G401 (cell line): ENCODE measurements at regions not wholly inside any gene's neighbourhood (a gene's known extent, or its start where the extent isn't known, plus 50 kb on each side); places are given as distances from the start of the nearest gene placed in this dataset.

ENCODE experiments used
- DNase-seq: peaks from one replicate; pipeline ENCODE4 v3.0.0-alpha.2; 2015; ENCODE audit warnings: low spot score
- in situ Hi-C: cut with HindIII; loops from 2 replicates; pipeline ENCODE4 v1.10.0; 2016; ENCODE audit warnings: low sequenced_read_pairs, mixed read lengths

DNA sequence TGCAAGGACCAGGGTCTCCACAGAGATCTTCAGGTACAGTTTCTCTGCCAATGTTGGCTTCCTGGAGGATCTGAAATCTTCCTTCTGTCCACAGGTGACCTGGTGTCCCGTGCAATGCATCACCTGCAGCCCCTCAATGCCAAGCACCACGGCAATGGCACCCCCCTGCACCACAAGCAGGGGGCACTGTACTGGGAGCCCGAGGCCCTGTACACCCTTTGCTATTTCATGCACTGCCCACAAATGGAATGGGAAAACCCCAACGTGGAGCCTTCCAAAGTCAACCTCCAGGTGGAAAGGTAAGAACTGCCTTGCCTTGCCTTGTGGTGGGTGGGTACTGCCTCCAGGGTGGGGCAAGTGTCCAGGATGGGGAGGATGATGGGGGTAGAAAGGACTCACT is 141.8 kb upstream of the PWP1 start:
- no peak for DNase-seq
- in situ Hi-C loops, result no loop called here

DNA sequence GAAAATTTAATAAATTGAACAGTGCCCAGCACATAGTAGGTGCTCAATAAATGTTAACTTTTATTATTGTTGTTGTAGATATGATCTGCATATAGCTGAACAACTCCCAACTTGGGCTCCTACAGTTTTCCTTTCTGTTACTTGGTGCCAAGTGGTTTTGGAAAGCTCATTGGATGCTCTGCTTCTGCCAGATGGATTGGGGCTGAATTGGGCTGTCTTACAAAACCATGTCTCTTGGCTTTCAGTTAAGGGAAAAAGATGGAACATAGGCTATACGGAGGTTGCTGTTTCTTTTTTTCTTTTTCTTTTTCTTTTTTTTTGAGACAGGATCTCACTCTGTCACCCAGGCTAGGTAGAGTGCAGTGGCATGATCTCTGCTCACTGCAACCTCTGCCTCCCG is 140.7 kb upstream of the PWP1 start:
- peak; percentile 43 for DNase-seq
- in situ Hi-C loops, result no loop called here

DNA sequence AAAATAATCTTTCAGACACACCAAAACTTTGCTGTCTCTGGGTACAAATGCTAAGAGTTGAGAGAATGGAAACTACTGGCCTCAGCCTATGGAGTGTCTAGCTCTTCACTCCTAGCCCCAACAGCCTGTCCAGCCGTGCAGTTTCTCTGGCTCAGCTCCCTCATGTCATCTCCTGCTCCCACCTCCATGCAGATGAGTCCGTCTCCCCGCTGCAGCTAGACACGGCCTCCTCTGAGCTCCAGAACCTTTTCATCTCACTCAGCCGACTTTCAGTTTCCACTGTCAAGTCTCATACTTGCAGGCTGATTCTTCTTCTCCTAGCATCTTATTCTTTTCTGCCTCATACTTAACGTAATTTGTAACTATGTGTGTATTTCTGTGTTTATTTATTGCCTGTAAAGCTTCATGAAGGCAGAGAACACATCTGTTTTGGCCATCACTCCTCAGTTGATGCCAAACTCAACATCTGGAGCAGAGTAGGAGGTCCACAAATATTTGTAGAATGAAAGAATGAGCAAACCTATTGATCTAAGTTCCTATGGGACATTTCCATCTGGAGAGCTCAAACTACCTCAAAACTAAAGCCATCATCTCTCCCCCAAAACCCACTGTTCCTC is 139.8 kb upstream of the PWP1 start:
- in situ Hi-C loops, result no loop called here
- DNase-seq, result no peak

DNA sequence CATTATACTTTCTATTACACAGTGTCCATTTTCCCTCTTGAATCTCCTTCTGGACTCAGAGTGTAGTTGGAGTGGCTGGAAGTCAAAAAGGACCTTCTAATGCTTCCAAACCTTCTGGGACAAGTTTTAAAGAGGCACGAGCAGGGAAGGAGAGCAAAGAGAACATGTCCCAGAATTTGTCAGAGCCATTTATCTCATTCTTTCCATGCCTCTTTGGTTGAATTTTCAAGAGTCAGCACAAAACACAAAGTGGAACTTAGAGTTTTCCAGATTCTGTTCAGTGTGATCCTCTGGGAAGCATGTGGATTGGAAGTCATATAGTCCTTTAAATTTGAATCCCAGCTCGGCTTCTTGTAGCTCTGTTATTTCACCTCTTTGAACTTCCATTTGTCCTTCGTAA is 138.2 kb upstream of the PWP1 start:
- DNase-seq, result no peak
- in situ Hi-C loops, result no loop called here

DNA sequence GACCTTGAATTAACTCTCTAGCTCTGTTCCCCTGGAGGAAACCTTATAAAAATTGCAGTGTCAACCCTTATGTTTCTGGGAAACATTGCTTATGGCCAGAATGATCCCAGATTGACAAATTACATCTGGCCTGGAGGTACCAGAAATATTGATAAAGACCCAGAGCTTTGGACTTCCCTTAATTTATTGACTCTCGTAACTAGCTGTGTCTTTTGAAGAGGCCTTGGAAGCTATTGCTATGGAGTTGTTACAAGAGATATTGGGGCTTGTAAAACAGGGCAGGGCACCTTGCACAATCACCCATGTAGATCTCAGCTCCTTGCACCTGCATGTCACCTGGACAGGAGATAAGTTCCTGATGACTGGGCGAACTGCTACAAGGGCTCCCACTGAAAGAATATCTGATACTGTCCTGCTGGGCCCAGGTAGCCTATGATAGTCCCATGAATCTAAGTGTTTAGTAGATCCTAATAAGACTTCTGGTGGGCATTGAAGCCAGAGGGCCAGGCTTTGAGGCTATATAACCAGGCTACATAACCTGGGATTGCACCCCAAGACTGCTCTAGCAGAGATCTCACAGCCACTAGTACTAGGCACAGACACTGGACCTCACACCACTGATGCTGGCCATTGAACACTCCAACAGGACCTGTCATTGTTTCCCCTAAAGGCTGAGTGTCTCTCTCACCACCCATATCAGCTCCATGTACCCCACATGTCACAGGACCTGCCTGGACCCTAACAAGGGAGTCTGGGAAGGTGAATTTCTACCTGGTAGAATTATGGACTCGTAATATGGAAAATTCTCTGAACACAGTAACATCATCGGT is 135.7 kb upstream of the PWP1 start:
- DNase-seq, result no peak
- in situ Hi-C loops, result no loop called here

DNA sequence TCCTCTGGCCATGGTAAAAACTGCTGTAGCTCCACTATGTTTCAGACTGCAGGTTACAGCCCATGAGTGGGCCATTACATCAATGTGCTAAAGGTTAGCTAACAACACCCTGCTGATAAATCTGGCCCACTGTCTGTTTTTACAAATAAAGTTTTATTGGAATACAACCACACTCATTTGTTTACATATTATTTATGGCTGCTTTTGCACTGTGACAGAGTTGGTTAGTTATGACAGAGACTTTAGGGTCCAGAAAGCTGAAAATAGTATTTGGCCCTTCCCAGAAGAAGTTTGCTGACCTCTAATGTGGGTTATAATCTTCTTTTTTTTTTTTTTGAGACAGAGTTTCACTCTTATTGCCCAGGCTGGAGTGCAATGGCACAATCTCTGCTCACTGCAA is 134.2 kb upstream of the PWP1 start:
- in situ Hi-C loops, result no loop called here
- DNase-seq, result no peak

DNA sequence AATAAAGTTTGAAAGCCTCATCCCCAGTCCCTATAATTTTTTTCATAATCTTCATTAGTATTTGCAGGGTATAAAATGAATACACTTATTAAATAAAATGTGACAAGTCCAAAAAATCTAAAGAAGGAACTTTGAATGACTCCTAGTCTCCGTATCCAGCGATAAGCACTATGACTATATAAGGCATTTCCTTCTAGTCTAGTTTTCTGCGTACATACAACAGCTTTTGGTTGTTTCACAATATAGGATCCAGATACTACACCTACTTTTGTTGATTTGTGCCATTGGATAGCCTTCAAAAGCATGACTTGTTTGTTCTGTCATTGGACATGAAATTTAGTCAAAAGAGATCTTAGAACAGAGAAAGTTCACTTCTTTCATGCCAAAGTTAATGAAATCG is 133.3 kb upstream of the PWP1 start:
- in situ Hi-C loops, result no loop called here
- DNase-seq, result no peak

DNA sequence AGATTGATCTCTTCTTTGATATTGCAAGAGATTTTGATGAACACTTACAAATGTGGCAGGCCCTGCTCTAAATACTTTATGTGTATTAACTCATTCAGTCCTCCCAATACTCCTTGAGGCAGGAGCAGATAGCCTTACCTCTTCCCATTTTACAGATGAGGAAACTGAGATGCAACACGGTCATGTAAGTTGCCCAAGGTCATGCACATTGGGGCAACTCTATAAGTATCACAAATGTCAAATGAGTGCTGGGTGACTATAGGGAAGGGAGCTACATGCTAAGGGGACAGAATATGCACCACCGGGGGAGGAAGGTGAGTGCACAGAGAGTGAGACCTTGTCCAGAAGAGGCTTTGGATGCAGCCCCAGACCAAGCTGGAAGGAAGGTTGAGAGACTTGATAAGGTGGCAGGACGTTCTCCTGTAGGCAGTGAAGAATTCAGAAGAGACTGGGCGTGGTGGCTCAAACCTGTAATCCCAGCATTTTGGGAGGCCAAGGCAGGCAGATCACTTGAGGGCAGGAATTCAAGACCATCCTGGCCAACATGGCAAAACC is 132.3 kb upstream of the PWP1 start:
- in situ Hi-C loops, result no loop called here
- no peak for DNase-seq

DNA sequence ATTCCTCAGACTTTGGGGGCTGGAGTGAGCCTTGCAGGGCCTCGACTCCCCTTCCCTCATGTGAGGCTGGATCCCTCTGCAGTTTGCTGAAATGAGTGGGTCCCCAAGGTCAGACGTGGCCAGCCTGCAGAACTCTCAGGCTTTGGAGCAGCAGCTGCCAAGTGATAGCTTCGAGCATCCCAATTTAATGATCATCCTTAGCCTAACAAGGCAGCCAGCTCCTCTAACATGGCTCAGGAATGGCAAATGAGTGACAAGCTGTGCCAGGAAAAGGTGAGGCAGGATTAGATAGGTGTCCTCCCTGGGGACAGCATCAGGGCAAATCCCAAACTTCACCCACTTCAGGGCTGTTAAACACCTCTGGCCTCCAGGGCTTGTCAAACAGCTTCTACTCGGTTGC is 130.7 kb upstream of the PWP1 start:
- no peak for DNase-seq
- in situ Hi-C loops, result no loop called here

DNA sequence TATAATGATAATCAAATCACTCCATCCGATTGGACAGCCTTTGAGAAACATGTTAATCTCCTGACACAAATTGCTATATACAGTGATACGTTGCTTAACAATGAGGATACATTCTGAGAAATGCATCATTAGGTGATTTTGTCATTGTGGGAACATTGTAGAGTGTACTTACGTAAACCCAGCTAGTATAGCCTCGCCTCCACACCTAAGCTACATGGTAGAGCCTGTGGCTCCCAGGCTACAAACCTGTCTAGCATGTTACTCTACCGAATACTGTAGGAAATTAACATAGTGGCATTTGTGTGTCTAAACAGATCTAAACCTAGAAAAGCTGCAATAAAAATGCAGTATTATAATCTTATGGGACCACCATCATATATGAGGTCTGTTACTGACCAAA is 128.6 kb upstream of the PWP1 start:
- in situ Hi-C loops, result no loop called here
- no peak for DNase-seq

DNA sequence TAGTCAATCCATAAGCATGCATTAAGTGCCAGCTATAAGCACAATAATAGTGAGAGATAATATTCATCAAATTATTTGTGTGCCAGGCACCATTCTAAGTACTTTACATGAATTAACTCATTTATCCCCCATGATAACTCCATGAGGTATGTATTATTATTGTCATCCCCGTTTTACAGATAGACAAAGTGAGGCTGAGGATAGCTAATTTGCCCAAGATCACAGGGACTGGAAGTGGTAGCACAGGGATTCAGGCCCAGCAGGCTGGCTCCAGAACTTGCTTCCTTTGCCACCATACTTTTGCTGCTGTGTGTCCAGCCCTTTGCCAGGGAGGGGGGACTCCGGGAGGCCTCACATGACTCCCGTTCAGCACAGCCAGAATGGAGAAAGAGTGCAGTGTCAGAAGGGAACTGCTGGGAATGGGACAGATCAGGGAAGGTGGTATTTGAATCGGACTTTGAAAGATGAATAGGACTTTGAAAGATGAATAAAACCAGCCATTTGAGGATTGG is 128.0 kb upstream of the PWP1 start:
- no peak for DNase-seq

DNA sequence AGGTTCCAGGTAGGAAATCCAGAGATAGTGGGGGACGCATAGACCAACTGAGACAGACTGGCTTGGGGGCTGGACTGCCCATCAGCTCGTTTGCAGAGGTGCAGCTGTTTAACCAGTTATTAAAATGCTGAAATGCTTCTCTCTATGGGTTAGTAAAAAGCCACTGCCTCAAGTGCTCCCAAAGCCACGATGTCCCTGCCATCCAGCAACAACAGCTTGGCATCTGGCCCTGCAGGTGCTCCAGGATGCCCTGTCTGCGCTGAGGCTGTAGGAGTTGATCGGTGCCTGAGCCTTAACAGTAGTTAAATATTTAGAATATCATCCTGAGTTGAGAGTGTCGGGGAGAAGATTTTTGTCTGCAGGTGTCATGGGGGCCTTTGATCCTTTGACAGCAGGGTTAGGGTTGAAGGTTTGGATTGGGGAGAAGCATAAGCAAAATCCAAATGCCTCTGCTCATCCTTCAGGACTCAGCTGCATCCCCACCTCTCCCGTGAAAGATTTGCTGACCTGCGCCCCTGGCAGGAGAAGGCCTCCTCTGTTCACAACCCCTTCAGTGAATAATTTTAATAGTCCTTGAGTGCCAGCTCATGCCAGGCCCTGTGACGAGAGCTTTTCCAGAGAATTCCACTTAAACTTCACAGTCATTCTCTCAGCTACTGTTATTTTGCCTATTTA is 127.3 kb upstream of the PWP1 start:
- in situ Hi-C loops, result no loop called here
- no peak for DNase-seq

More for the DNA sequence above, 128.0 kb upstream of the PWP1 start:
- in situ Hi-C loops, result no loop called here

DNA sequence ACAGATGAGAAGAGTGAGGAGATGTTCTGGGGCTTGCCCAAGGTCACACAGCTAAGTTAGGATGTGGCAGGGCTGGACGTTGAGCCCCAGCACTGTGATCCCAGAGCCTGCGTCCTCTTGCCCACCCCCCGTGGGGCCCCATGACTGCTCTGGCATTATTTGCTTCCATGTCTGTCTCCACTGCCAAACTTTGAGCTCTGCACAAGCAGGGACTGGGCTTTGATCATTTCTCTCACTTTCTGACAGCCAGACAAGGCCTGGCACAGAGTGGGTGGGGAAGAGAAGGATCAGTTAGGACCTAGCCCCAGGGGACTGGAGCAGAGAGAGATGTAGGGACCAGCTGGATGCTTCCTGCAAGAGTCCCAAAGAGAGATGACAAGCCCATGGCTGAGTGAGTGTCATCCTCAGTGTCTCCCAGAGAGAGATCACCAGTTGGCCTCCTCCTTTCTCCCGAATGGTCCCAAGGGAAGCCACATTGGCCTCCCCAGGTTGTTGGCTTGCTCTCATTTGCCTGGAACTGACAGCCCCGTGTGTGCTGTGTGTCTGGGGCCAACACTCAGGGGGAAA is 126.7 kb upstream of the PWP1 start:
- no peak for DNase-seq
- in situ Hi-C loops, result no loop called here

DNA sequence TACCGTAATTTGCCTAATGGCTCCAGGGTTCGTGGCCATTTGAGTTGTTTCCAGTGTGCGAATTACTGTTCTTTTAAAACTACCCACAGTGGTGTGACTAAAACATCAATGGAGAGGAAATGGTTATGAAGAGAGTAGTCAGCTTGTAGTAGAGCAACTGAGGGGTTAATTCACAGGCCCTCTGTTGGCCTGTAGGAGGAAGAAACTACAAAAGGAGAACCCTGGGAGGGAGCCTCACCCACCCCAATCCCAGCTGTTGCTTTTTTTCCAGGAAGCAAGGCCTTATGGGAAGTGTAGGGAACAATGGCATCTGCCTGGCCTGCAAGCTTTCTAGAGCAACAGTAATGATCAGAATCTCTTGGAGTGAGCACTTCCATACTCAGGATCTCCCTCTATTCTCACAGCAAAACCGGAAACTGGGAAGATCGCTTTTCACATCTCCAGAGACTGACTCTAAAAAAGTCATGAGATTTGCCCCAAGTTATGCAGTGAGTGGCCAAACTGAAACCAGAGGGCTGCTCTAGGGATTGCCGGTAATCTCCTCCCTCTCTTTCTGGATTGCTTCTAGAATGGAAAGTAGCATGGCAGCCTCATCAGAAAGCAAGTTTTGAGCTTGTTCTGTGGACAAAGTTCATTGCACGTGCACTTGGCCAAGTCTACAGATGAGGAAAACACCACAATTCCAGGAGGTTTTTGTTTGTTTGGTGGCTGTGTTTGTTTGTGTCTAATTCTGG is 125.3 kb upstream of the PWP1 start:
- in situ Hi-C loops, result no loop called here
- no peak for DNase-seq

DNA sequence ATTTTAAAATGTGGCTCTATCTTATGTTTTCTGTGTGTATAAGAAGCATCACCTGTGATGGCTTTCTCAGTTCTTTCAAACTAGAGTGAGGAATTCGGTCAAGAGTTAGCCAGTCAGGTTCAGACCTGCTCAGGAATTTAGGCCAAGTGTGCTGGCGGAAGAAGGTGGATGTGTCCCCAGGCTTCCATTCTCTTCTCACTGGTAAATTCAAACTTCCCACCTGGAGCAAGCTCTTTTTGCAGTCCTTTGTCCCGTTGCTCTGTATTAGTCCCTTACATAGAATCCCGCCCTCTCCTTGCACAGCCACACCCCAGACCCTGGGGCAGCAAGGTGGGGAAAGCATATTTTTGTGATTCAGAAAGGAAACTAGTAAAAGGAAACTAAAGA is 124.7 kb upstream of the PWP1 start:
- DNase-seq, result no peak
- in situ Hi-C loops, result no loop called here

DNA sequence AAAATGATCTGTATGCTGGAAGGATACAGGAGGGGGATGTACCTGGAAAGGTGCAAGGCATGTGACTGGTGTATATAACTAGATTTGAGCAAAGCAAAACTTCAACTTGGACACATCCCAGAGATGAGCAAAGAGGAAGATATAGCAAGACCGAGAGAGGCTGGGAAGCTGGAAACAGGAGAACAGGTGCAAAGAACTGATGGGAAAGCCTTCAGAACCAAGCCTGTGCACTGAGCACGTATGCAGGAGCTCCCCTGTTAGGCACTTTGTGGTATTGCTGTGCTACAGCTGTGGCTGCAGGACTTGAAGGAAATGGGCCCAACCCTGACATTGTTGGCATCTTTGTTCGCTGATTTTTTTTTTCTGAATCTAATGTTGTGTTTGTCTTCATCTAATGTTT is 120.7 kb upstream of the PWP1 start:
- DNase-seq, result peak; percentile 12
- in situ Hi-C loops, result no loop called here

DNA sequence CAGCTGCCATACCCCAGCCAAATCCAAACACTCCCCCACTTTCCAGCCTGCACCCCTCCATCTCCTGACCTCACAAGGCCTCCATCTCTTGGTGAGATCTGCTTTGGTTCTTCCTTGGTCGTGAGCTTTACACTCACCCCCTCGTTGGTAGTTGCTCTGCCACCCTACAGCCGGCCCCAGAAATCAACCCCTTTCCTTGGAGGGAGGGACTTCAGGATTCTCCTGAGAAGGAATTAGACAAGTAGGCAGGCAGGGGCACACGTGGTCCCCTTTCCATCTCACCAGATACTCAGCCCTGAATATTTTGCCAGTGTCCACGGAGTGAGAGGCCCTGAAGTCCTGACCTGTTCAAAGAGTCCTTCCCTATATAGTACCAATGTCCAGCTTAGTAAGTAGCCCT is 120.0 kb upstream of the PWP1 start:
- in situ Hi-C loops, result no loop called here
- no peak for DNase-seq

DNA sequence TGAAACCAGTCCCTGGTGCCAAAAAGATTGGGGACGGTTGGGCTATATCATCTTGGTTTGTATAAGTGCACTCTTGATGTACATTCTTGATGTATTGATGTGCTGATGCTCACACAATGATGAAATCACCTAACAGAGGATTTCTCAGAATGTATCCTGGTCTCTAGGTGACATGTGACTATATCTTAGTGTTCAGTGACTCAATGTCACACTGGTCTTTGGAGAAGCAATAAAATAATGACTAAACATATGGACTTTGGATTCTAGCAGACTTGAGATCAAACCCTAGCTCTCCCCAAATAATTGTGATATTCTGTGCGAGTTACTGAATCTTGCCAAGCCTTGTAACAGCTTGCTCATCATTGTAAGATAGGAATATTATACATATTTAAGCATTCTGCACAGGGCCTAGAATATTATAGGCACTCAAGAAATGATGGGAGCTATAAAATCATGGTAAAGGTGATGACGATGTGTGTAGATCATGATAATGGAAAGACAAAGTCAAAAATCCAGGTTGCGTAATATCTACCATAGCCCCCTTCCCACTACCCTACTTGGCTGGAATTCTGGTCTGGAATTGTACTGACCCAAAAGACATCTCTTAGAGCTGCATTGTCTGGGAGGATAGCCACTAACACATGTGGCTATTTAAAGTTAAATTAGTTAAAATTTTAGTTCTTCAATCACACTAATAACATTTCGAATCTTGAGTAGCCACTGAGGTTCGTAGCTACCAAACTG is 117.6 kb upstream of the PWP1 start:
- no peak for DNase-seq
- in situ Hi-C loops, result no loop called here

DNA sequence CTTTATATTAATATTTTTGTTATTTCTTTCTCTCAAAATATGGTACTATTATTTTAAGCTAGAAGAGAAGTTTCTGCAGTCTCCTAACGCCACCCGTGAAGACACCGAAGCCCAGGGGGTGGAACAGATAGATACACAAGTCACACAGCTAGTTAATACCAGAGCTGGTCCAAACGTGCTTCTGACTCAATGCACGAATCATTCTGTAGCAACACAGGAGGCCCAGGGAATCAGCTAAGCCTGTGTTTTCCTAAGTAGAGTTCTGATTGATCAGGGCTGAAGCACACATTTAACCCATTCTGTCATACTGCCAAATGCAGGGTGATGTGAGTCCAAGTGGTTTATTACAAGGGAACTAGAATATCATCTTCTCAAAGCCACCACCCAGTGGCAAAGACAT is 116.9 kb upstream of the PWP1 start:
- DNase-seq, result no peak
- in situ Hi-C loops, result no loop called here
